GM12801 (cell line): ENCODE measurements at regions not wholly inside any gene's neighbourhood (a gene's known extent, or its start where the extent isn't known, plus 50 kb on each side); places are given as distances from the start of the nearest gene placed in this dataset.

ENCODE experiments used
- CTCF ChIP-seq: IDR thresholded peaks from one replicate; pipeline ENCODE4 v1.5.1; 2011; ENCODE audit warnings: control low read depth; ENCODE audit not compliant: insufficient read length; ENCODE audit errors: extremely low read depth

DNA sequence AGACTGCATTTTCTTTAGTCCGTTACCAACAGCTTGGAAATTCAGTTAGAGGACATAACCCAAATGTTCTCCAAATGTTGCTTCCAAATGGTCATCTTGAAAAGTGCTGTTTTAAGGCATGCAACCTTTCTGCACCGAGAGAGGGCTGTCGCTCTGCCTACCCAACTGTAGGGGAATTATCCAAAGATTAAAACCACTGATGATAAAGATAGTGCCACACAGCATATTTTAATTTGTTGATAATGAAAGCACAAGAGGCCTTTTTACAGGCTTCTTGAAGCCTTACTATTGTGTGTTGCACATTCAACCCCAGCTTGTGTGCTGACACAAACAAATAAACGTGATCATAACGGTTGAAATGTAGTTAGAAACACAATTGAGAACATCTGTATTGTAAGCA, 121.5 kb downstream of the LMO4 start:
- no peak for TF ChIP-seq CTCF

GRCh38 chr1:87450615-87451209, 122.0 kb downstream of the LMO4 start:
- no peak for TF ChIP-seq CTCF

GRCh38 chr1:87451229-87451920, 122.7 kb downstream of the LMO4 start:
- TF ChIP-seq CTCF: no peak

DNA sequence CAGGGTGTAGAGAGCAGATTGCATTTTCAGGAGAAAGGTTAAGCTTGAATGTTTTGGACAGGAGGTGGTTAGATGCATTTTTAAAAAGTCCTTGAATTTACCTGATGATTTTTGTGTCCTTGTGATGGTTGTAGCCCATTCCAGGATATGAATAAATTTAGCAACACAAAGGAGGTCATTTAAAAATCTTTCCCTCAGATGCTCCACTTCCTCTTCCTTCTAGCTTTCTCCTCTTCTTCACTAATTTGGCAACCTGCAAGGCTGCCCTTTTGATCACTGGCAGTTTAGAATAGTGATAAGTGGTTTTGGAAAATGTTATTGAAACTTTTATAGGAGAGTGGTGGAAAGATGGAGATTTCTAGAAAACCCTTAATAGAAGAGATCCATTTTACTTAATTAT, 124.0 kb downstream of the LMO4 start:
- no peak for TF ChIP-seq CTCF

GRCh38 chr1:87457408-87457807, 128.7 kb downstream of the LMO4 start:
- no peak for TF ChIP-seq CTCF

- no peak for TF ChIP-seq CTCF
These were observed 134.2 kb downstream of the LMO4 start for GRCh38 chr1:87462894-87463293.

DNA sequence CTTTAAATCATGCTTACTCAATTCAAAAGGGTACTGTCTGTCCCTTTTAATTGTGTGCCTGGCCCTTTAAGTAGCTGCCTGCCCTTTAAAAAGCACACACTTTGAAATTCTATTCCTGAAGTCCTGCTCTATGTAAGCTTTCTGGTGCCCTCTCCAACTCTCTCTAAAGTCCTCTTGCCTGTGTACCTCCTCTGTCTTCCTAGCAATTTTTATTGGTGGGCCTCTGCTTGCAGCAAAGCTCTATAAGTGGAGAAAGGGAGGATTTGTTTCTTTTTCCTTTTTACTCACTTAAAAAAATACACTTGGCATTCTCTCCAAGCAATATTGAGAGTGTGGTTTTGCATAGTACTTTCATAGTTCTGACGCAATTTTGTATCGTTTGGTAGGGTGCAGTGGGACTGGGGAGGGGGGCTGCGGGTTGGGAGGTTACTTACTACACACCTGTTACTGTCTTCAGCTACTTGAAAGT, 135.4 kb downstream of the LMO4 start:
- no peak for TF ChIP-seq CTCF
